ENCODE measurements at regions not wholly inside any gene's neighbourhood (a gene's known extent, or its start where the extent isn't known, plus 50 kb on each side); places are given as distances from the start of the nearest gene placed in this dataset.

DNA sequence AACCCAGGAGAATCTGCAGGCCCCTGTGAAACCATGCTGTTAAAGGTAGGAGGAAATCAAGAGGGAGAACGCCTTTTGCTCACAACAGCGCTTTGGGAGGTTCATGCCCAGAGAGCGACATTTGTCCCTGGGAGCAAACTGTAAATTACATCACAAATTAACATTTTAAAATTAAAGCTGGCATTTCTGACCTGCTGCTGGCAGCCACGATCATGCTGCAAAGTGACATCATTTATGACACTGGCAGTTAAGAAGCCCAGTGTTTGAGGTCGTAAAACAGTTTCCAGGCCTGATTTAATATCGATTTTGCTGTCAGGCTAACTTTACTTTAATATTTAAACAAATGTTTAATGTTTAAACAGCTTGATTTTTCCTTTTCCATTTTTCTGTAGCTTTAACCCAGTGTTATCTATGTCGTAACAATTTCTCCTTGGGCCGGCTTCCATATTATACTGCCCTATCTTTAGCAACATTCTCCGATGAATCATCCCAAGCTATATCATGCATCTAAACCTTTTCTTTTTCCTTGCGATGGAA lies 86.5 kb upstream of the NPVF start:
- no peak for DNase-seq

DNA sequence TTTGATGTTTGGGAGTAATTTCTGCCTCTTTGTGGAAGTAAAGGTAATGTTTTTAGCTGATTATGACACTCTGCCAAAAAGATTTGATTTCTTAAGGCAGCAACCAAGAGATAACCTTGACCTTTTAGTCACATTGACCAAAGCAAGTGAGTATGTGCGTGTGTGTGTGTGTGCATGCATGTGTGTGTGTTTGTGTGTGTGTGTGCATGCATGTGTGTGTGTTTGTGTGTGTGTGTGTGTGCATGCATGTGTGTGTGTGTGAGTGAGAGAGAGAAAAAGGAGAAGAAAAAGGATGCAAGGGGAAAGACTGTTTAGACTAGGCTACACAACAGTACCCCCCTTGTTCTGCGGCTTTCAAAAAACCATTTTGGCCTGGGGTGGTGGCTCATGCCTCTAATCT lies 88.1 kb upstream of the NPVF start:
- DNase-seq: no peak

- DNase-seq: no peak
Observed at GRCh38 chr7:25318047-25318446, 89.8 kb upstream of the NPVF start.

GRCh38 chr7:25319707-25320106 lies 91.4 kb upstream of the NPVF start:
- no peak for DNase-seq

- DNase-seq: no peak
Observed at GRCh38 chr7:25320791-25321190, 92.5 kb upstream of the NPVF start.

GRCh38 chr7:25321424-25321823 lies 93.1 kb upstream of the NPVF start:
- no peak for DNase-seq

DNA sequence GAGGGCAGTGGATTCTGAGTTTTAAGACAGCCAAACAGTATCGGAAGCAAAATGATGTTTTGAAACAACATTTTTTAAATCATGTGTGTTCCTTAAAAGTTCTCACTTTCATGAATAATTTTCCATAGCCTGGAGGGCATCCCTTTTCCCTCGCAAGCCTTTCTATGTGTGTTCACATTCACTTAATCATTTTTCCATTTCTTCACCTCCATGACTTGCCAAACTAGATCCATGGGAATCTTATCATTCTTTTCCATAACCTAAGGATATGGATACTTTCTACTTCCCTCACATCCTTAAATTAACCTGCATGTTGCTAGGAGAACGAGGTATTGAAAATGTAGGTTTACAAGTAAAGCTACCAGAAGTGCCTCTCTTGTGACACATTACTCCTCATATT lies 94.2 kb upstream of the NPVF start:
- no peak for DNase-seq

DNA sequence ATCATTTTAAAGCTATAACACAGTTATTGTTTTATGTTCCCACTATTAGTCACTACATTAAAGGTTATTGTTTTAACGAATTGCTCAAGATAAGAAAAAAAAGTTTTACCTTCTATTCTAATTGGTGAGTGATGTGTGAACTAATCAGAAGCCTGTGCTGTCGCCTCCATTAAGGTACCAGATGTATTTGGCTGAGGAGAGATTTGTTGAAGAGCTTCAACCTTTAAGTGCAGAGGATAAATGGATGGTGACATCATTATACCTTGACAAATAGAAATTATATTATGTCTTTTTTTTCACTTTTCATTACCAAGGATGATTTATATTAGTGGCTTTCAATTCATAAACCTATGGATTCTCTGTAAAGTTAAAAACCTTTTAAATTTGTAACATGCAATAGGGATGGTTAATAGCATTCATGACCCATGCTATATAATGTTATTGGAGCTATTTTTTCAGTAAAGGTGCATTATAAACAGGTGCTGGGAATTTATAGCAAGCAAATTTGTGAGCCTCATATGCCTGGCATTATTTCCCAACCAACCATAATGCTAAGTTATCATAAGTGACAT lies 97.0 kb upstream of the NPVF start:
- DNase-seq: no peak

DNA sequence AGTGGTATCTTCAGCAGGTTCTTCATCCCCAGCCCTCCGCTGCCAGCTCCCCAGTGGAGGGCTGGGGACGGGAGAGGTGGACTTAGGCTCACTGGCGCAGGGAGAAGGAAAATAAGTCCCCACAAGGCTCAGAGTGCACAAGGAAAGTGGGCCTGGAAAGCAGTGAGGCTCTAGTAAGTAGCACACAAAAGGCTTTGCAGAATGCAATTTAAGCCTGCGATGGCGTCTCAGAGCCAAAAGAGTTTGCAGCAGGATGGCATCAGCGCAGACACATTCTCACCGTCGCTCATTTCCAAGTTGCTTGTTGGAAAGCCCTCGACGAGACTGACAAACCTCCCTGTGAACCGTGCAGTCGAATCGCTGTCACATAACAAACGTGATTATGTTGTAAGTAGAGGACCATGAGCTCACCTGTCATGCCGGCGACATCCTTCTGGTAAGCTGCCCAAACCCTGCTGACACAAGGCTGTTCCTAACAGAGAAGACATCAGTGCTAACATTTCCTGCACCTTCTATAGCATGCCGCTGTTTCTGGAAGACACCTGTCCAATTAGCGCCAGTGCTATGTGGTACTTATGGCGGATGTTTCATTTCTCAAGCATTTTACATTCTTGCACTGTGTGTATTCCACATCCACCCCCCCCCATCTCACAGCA lies 98.3 kb upstream of the NPVF start:
- no peak for DNase-seq

- DNase-seq: no peak
Observed at GRCh38 chr7:25329815-25330214, 101.5 kb upstream of the NPVF start.

DNA sequence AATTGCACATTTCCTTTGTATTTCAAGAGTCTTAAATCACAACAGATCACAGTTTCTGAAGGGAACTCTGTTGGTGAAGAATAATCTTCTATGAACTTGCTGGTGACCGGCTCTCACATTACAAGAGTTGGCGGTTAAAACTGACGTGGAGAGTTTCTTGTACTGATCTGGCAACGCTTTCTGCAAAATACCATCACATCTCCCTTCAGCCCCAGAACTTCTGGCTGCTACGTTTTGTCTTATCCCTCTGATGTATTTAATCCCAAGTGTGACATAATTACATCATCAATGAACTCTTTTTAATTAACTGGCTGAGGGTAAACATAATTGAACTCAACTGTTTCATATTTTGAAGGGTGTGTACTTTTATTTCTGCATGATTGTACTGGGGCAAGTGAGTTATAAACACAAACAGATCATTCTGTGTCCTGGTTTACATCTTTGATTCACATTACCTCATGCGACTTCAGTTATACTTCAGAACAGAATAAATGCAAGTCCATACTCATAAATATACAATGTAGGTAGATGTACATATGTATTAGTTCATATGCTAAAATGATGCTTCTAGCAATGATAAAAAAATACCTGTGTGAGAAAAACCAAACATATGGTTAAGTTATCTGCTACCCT lies 105.1 kb upstream of the NPVF start:
- DNase-seq: no peak

DNA sequence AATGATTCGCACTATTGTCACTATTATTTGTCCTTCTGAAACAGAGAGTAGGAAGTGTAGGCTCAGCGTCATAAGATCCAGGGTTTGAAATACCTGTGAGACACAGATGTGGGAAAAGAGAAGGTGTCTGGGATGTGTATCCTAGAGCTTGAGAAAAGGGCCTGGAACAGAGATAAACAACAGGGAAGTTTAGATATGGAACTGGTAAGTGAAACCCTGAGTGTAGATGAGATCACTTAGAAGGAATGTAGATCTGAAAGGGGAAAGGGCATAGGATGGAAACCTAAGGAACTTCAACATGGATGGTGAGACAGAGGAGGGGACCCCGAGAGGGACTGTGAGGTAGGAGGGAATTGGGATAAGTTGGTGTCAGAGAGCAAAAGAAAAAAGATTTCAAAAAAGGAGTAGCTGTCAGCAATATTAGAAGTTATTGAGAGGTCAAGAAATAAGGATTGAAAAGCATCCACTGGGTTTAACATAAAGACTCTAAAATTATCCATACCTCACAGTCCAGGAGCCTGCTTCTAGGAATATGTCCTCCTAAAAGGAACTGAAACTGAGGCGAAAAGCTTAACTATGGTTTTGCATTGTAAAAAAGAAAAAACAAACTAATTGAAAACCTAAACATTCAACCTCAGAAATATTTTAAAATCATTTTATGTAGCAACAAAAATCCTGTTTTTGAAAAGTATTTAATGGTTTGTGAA lies 119.2 kb upstream of the NPVF start:
- DNase-seq: no peak

GRCh38 chr7:25348104-25348503 lies 119.8 kb upstream of the NPVF start:
- no peak for DNase-seq

GRCh38 chr7:25349283-25350017 lies 121.2 kb upstream of the NPVF start:
- DNase-seq: no peak

- no peak for DNase-seq
Observed at GRCh38 chr7:25350041-25350440, 121.8 kb upstream of the NPVF start.

GRCh38 chr7:25351761-25352160 lies 123.5 kb upstream of the NPVF start:
- DNase-seq: no peak

DNA sequence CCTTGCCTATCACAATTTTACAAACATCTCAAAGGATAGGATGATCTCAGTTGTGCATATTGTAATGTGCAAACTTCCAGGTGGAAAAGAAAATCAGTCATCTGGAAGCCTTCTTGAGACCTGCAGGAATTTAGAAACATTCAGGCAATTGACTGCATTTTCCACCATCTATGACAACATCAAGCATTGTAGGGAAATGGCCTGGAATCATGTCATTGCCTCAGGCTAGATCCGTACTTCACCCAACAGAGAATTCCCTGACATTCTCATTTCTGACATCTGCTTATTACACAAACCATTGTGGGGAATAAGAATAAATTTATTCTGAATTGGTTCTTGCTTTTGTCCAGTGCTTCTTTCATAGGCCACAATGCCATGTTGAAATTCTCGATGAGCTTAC lies 124.9 kb upstream of the NPVF start:
- DNase-seq: no peak

GRCh38 chr7:25353732-25354131 lies 125.4 kb upstream of the NPVF start:
- DNase-seq: no peak

DNA sequence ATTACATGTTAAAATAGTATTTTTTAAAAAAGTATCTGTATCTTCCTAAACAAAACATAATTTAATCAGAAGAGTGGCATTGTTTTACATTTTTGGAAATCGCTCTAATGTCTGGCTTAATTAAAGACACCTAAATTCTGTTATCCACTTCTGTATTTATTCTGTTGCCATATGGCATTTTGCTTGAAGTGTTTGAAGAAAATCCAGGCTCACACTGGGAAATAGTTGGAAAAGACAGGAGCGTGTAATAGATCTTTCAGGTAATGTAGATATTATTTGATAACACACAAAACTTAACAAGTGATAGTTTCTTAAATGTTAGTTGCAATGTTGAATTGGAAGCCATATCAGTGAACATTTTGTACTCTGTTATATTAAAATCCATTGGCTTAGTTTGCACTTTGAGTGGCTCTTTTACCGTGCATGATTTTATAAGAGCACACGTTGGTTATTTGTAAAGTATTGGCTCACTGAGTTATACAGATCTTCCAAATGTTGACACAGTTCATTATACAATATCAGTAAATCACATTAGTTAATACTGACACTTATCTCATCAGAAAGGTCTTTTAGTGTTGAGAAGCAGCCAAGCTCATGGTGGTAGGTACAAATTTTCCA lies 128.4 kb upstream of the NPVF start:
- DNase-seq: no peak

DNA sequence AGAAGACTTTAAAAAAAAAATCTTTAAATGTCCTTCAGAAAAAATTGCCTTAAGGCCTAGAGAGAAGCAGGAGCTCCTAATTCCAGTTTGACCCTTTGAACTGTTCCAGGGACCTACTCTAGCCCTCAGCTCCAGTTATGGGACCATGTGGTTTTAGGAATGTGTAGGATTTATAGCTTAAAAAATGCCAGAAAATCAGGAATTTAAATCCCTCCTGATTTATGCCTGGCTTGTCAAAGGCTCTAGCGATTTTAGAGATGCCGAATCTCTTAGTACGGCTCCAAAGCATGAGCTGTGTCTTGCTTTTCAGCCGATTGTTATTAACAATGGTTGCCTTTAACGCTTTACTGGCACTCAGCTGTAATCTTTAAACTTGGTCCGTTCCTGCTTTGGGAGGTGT lies 130.6 kb upstream of the NPVF start:
- peak; percentile 75 for DNase-seq

GRCh38 chr7:25359471-25360059 lies 131.3 kb upstream of the NPVF start:
- peak; percentile 76 for DNase-seq

All from renal pelvis (tissue), 1 donor.